Transverse colon (tissue), 4 donors: ENCODE measurements at regions not wholly inside any gene's neighbourhood (a gene's known extent, or its start where the extent isn't known, plus 50 kb on each side); places are given as distances from the start of the nearest gene placed in this dataset.

Experiments used
- DNase-seq: peaks from one replicate; pipeline ENCODE4 v3.0.0-alpha.2; 2019
- H3K27ac ChIP-seq, 4 donors: fragments of 200-600 bp; sonication (generic); 2 replicates each; pipeline ENCODE4 v1.5.1; 2016 to 2018; ENCODE audit warnings: inconsistent platforms in 4 of 4
- H3K27me3 ChIP-seq: fragments of 200-600 bp; sonication (generic); 2 replicates; pipeline ENCODE4 v1.5.1; 2017; ENCODE audit warnings: inconsistent platforms
- H3K36me3 ChIP-seq, 4 donors: fragments of 200-600 bp; sonication (generic); 2 replicates each; pipeline ENCODE4 v1.5.1; 2017 to 2019; ENCODE audit warnings: inconsistent platforms in 4 of 4
- H3K4me1 ChIP-seq, 4 donors: fragments of 200-600 bp; sonication (generic); 2 replicates each; pipeline ENCODE4 v1.5.1; 2017 to 2020; ENCODE audit warnings: inconsistent platforms in 4 of 4
- H3K4me3 ChIP-seq, 4 donors: fragments of 200-600 bp; sonication (generic); 1 replicate in 1 of 4; 2 replicates in 3 of 4; pipeline versions ENCODE4 v1.5.1 to v1.6.1; 2017 to 2019; ENCODE audit warnings: inconsistent platforms in 4 of 4
- H3K9me3 ChIP-seq, 2 donors: fragments of 200-600 bp; sonication (generic); 2 replicates each; pipeline ENCODE4 v1.5.1; 2017 to 2019; ENCODE audit warnings: inconsistent platforms in 2 of 2
- EP300 ChIP-seq: sonication (generic); formaldehyde crosslinking; IDR thresholded peaks from one replicate; pipeline ENCODE4 v1.6.1; 2017; ENCODE audit warnings: antibody characterized with exemption, low read depth
- POLR2A ChIP-seq: fragments of 450-650 bp; IDR thresholded peaks from one replicate; pipeline ENCODE4 v1.6.1; 2016; ENCODE audit warnings: antibody characterized with exemption, mild to moderate bottlenecking, moderate library complexity
- POLR2AphosphoS5 ChIP-seq, 3 donors: sonication (generic); formaldehyde crosslinking; IDR thresholded peaks; one replicate each; pipeline ENCODE4 v1.6.1; 2016; ENCODE audit warnings: antibody characterized with exemption in 3 of 3
- WGBS, 2 donors: methylation state at CpG; one replicate each; pipeline ENCODE4 v1.1.5; 2018; ENCODE audit warnings: low coverage in 1 of 2; 5-methylcytosine and 5-hydroxymethylcytosine counted together
- in situ Hi-C, 4 donors: fragments of 200-750 bp; cut with MboI; loops; one replicate each; pipeline versions ENCODE4 v1.15.0 to v1.15.1; 2017; ENCODE audit warnings: low sequenced_read_pairs in 3 of 4, low pct_ligation_motif_present in 1 of 4, low pct_unique_long_range_greater_than_20kb in 1 of 4
- intact Hi-C: fragments of 100-400 bp; cut with DNase I; formaldehyde crosslinking; loops from one replicate; pipeline ENCODE4 v1.15.1; 2023; ENCODE audit warnings: low total_unique reads
- TF ChIP-seq, protein P1 (sequence below), 5 experiments: fragments of 200-600 bp in 3 of 5; fragments of 450-650 bp in 2 of 5; sonication (generic) in 3 of 5; IDR thresholded peaks; 1 replicate in 2 of 5; 2 replicates in 3 of 5; pipeline ENCODE4 v1.5.1; 2016 to 2017; ENCODE audit warnings: antibody characterized with exemption in 5 of 5, inconsistent platforms in 3 of 5, mild to moderate bottlenecking in 2 of 5, moderate library complexity in 1 of 5

DNA sequence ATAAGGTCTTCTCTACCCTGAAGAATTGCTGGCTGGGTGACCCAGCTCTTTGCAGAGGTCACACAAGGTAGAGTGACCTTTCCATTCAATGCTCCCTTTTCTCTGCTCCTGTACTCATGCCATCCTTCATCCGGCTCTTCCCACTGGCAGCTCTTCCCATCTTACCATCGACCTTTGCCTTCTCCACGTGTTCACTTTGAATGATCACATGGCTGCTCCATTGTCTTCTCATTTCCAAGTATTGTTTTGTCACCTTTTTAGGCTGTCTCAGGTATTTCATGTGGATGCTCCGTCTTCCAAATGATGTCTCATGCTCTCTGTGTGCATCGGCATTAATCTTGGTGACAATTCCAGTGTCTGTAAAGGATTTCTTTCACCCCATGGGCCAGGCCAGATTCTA, 76.6 kb upstream of the ONECUT1 start:
- intact Hi-C loops (no loop called here), in situ Hi-C loops (no loop called here)
- Histone ChIP-seq H3K36me3 (no peaks in the 10 kb centered on the region), H3K4me3 (no peak overlapping the region), H3K27ac (no peak overlapping the region), H3K27me3 (no peaks in the 10 kb centered on the region), H3K4me1 (no peaks in the 10 kb centered on the region), H3K9me3 (peaks cover 0 to 3% of the 10 kb centered on the region in 2 donors)
- 75 to 76% methylated on average over 5 of the region's 5 CpGs for WGBS, 2 donors
- TF ChIP-seq, protein P1, sequence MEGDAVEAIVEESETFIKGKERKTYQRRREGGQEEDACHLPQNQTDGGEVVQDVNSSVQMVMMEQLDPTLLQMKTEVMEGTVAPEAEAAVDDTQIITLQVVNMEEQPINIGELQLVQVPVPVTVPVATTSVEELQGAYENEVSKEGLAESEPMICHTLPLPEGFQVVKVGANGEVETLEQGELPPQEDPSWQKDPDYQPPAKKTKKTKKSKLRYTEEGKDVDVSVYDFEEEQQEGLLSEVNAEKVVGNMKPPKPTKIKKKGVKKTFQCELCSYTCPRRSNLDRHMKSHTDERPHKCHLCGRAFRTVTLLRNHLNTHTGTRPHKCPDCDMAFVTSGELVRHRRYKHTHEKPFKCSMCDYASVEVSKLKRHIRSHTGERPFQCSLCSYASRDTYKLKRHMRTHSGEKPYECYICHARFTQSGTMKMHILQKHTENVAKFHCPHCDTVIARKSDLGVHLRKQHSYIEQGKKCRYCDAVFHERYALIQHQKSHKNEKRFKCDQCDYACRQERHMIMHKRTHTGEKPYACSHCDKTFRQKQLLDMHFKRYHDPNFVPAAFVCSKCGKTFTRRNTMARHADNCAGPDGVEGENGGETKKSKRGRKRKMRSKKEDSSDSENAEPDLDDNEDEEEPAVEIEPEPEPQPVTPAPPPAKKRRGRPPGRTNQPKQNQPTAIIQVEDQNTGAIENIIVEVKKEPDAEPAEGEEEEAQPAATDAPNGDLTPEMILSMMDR (IDR thresholded peaks at IDR 0.05) = no peak
- no peak for TF ChIP-seq EP300
- no peak for TF ChIP-seq POLR2AphosphoS5 (IDR thresholded peaks at IDR 0.05)
- TF ChIP-seq POLR2A = no peak
- DNase-seq = no peak

DNA sequence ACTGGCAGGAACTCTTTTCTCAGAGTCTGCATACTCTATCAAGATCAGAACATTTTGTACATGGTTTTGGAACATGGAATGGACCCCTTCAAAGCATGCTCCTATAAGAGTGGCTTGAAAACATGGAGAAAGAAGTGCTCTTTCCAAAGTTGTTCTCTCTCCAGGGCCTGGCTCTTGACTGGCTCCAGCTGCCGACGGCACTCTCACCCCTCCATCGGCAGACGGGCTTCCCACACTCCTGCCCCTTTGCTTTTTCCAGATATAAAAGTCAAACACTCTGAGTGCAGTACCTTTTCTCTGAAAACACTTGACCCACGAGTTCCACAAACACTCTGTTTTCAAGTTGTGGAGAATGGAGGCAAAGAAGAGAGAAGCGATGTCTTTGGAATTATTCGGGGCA, 72.5 kb upstream of the ONECUT1 start:
- Histone ChIP-seq H3K27ac (no peak overlapping the region), H3K9me3 (peaks cover 0 to 3% of the 10 kb centered on the region in 2 donors), H3K4me1 (no peaks in the 10 kb centered on the region), H3K27me3 (peaks cover 4% of the 10 kb centered on the region), H3K36me3 (no peaks in the 10 kb centered on the region), H3K4me3 (no peak overlapping the region)
- 55 to 75% methylated on average over 7 of the region's 7 CpGs for WGBS, 2 donors
- DNase-seq = no peak
- TF ChIP-seq, protein P1 (IDR thresholded peaks at IDR 0.05) = no peak
- TF ChIP-seq POLR2AphosphoS5 (IDR thresholded peaks at IDR 0.05) (no peak), POLR2A (no peak), EP300 (no peak)
- intact Hi-C loops = no loop called here
- in situ Hi-C loops = no loop called here

DNA sequence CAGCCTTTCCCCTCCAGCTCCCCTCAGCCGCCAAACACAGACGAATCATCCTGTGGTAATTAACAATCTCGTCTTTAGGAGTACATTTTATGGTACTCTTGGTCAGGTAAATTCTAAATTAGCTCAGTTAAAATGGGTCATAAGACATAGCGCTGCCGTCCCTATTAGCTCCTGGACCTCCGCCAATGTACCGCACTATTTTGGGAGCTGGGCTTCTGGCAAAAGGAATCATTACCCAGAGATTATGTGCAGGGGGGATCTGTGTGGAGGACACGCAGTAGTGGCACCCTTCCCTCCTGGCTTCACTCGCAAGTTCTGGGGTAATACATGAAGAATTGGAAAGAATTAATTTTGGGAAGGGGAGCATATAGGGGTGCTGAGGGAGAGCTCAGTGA, 68.6 kb upstream of the ONECUT1 start:
- Histone ChIP-seq H3K27me3 (peaks cover 4% of the 10 kb centered on the region), H3K4me3 (no peak overlapping the region), H3K9me3 (no peaks in the 10 kb centered on the region), H3K4me1 (no peaks in the 10 kb centered on the region), H3K36me3 (no peaks in the 10 kb centered on the region), H3K27ac (no peak overlapping the region)
- in situ Hi-C loops (no loop called here), intact Hi-C loops (no loop called here)
- WGBS, 2 donors = 70 to 73% methylated on average over 8 to 9 of the region's 9 CpGs
- no peak for DNase-seq
- no peak for TF ChIP-seq POLR2AphosphoS5 (IDR thresholded peaks at IDR 0.05)
- TF ChIP-seq, protein P1 (IDR thresholded peaks at IDR 0.05) = no peak
- no peak for TF ChIP-seq EP300
- TF ChIP-seq POLR2A = no peak

DNA sequence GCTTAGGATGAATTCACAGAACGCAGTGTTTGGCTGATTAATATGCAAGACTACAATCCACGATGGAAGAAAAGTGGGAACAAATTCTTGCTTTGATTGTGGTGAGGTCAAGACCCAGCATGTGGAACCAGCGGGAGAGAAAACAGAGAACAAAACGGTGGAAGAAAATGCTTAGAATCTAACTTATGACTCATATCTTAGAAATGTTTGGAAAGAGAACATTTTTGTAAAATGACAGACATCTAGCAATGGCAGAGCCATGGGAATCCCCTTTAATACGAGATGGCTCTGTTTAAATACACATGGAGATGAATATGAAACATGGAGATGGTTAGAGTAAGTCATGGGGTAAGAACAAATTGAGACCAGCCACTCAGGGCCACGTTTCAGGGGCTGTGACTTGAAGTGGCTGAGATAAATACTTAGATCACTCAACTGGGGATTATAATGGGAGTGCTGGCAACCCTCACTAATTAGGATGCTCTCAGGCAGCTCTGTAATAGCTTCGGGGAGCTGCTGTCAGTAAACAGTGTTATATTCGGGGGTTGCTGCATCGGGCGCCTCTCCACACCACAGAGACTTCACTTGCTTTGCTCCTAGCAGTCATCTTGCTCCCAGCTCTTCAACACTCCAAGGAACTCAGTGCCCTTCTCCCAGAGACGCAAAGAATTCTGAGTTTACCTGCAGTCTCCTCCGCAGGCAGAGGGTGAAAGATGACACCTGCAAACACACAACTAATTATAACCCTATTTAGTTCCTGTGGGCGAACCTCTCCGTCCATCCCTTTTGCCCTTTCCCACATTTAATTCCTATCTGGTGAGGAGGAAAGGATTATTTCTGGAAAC, 68.0 kb upstream of the ONECUT1 start:
- 47 to 57% methylated on average over 6 to 14 of the region's 14 CpGs for WGBS, 2 donors
- H3K4me1 ChIP-seq = no peaks in the 10 kb centered on the region
- TF ChIP-seq POLR2A (no peak), POLR2AphosphoS5 (IDR thresholded peaks at IDR 0.05) (no peak), EP300 (no peak)
- TF ChIP-seq, protein P1 (IDR thresholded peaks at IDR 0.05) = no peak
- H3K9me3 ChIP-seq = no peaks in the 10 kb centered on the region
- DNase-seq = no peak
- no peak overlapping the region for H3K27ac ChIP-seq
- no peak overlapping the region for H3K4me3 ChIP-seq
- in situ Hi-C loops = no loop called here
- no peaks in the 10 kb centered on the region for H3K36me3 ChIP-seq
- peaks cover 4% of the 10 kb centered on the region for H3K27me3 ChIP-seq
- intact Hi-C loops = no loop called here
